Right atrium auricular region (tissue), 2 donors: ENCODE measurements at regions not wholly inside any gene's neighbourhood (a gene's known extent, or its start where the extent isn't known, plus 50 kb on each side); places are given as distances from the start of the nearest gene placed in this dataset.

ENCODE experiments used
- DNase-seq: peaks from one replicate; pipeline ENCODE4 v3.0.0-alpha.2; 2019; ENCODE audit warnings: low spot score
- H3K27ac ChIP-seq, 2 donors: fragments of 200-600 bp; sonication (generic); 1 replicate in 1 of 2; 2 replicates in 1 of 2; pipeline ENCODE4 v1.5.1; 2016 to 2019
- H3K27me3 ChIP-seq, 2 donors: fragments of 200-600 bp; sonication (generic); one replicate each; pipeline versions ENCODE4 v1.5.1 to v1.6.0; 2017 to 2019
- H3K36me3 ChIP-seq: fragments of 200-600 bp; sonication (generic); one replicate; pipeline ENCODE4 v1.5.1; 2016
- H3K4me1 ChIP-seq, 2 donors: fragments of 200-600 bp; sonication (generic); one replicate each; pipeline versions ENCODE4 v1.5.1 to v1.6.0; 2017 to 2019
- H3K4me3 ChIP-seq, 2 donors: fragments of 200-600 bp; sonication (generic); 1 replicate in 1 of 2; 2 replicates in 1 of 2; pipeline ENCODE4 v1.5.1; 2017 to 2019; ENCODE audit warnings: mild to moderate bottlenecking in 1 of 2, moderate library complexity in 1 of 2
- H3K9me3 ChIP-seq, 2 donors: fragments of 200-600 bp; sonication (generic); one replicate each; pipeline ENCODE4 v1.5.1; 2019
- TF ChIP-seq, protein P1 (sequence below), 2 donors: fragments of 200-600 bp; sonication (generic); IDR thresholded peaks; one replicate each; pipeline ENCODE4 v1.5.1; 2019; ENCODE audit warnings: antibody characterized with exemption in 2 of 2

DNA sequence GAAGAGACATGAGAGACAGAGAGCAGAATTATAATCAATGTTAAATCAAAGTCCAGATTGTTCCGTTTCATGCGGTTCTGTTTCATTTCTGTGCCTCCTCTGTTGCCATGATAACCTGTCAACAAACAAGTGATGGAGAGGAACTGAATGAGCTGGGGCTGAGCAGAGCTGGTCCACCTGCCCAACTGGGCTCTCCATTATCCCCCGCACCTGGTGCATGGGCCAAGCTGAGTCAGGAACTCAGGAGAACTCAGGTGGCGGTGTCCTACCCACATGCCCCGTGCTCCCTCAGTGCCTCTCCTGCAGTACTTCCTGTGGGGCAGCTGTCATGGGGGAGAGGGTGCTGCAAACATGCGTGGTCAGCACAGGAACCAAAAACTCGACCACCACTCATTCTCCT is 178.8 kb downstream of the TTC32 start:
- Histone ChIP-seq H3K27ac (no peak overlapping the region), H3K4me3 (no peak overlapping the region), H3K27me3 (no peaks in the 10 kb centered on the region), H3K36me3 (no peaks in the 10 kb centered on the region), H3K9me3 (no peaks in the 10 kb centered on the region), H3K4me1 (no peaks in the 10 kb centered on the region)
- TF ChIP-seq, protein P1, sequence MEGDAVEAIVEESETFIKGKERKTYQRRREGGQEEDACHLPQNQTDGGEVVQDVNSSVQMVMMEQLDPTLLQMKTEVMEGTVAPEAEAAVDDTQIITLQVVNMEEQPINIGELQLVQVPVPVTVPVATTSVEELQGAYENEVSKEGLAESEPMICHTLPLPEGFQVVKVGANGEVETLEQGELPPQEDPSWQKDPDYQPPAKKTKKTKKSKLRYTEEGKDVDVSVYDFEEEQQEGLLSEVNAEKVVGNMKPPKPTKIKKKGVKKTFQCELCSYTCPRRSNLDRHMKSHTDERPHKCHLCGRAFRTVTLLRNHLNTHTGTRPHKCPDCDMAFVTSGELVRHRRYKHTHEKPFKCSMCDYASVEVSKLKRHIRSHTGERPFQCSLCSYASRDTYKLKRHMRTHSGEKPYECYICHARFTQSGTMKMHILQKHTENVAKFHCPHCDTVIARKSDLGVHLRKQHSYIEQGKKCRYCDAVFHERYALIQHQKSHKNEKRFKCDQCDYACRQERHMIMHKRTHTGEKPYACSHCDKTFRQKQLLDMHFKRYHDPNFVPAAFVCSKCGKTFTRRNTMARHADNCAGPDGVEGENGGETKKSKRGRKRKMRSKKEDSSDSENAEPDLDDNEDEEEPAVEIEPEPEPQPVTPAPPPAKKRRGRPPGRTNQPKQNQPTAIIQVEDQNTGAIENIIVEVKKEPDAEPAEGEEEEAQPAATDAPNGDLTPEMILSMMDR (IDR thresholded peaks at IDR 0.05) = no peak
- DNase-seq = no peak

DNA sequence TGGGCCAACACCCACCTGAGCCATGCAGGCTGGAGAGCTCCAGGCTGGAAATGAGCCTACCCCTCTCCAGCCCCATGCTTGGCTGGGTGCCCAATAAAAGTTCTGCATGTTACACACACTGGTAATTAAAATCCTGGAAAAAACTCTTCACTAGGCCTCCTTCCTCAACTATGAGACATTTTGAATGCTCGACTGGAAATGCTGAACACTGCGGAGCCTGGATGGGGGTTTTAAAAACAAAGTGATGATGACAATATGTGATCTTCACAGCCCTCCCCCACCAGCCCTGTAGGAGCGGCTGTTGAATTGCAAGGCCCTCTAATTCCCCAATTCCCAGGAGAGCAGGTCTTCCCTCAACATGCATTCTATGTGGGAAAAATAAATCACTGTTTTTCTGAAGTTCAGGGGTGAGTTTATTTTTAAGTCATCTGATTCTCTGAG is 179.2 kb downstream of the TTC32 start:
- TF ChIP-seq, protein P1 (IDR thresholded peaks at IDR 0.05) = no peak
- H3K36me3 ChIP-seq = no peaks in the 10 kb centered on the region
- no peak for DNase-seq
- no peaks in the 10 kb centered on the region for H3K4me1 ChIP-seq
- H3K9me3 ChIP-seq = no peaks in the 10 kb centered on the region
- H3K27ac ChIP-seq = no peak overlapping the region
- no peaks in the 10 kb centered on the region for H3K27me3 ChIP-seq
- no peak overlapping the region for H3K4me3 ChIP-seq

DNA sequence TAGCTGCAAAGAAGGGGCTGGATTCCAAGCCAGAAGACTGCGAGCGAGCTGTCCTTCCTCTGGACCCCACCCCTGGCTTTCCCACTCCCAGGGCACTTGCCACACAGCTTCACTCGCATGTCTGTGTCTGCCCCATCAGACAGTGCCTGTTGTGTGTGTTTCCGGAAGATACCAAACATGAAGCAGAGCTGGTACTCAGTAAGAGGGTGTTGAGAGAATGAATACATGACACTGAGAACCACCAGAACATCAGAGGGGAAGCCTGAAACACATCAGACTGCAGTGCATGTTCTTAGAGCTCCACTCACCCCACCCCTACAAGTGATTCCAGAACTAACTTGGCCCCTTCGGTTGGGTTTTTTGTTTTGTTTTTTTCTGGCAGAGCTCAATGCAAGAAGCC is 181.5 kb downstream of the TTC32 start:
- Histone ChIP-seq H3K9me3 (no peaks in the 10 kb centered on the region), H3K4me1 (no peaks in the 10 kb centered on the region), H3K27me3 (no peaks in the 10 kb centered on the region), H3K27ac (no peak overlapping the region), H3K36me3 (no peaks in the 10 kb centered on the region), H3K4me3 (no peak overlapping the region)
- no peak for DNase-seq
- TF ChIP-seq, protein P1 (IDR thresholded peaks at IDR 0.05) = no peak

DNA sequence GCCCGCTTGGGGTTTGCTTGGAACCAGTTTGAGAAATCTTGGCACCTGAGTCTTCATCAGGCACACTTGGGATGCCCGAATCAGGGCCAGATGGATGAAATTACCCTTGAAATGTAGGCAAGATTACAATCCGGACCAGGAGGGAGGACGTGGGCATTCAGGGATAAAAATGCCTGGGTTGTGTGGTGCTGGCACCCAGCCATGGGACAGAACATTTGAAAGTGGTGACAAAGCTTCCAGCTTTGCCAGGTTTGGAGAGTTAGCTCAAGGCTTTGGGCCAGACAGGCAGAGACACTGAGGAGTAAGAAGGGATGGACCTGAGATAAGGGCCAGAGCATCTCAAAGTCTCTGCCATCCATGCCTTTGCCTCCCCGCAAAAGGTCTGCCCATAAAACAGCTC is 182.2 kb downstream of the TTC32 start:
- no peak for DNase-seq

DNA sequence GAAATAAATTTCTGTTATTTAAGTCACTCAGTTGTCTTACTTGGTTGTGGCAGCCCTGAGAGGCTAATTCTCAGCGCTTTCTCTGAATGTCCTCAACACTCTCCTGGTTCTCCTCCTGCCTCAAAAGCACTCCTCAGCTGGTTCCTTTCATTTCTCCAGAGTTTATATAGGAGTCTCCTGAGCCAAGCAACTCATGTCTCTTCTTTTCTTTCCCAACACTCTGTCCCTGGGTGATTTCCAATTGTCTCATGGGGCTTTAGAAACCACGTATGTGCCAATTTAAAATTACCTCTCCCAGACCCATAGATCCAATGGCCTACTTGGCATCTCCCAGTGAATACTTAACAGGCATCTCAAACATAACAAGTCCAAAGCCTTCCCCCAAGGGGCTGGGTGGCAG is 184.3 kb downstream of the TTC32 start:
- Histone ChIP-seq H3K9me3 (no peaks in the 10 kb centered on the region), H3K27ac (no peak overlapping the region), H3K4me3 (no peak overlapping the region), H3K36me3 (no peaks in the 10 kb centered on the region), H3K27me3 (no peaks in the 10 kb centered on the region), H3K4me1 (no peaks in the 10 kb centered on the region)
- TF ChIP-seq, protein P1 (IDR thresholded peaks at IDR 0.05) = no peak
- DNase-seq = no peak

More for the DNA sequence above, 182.2 kb downstream of the TTC32 start:
- no peaks in the 10 kb centered on the region for H3K36me3 ChIP-seq
- TF ChIP-seq, protein P1 (IDR thresholded peaks at IDR 0.05) = no peak
- H3K9me3 ChIP-seq = no peaks in the 10 kb centered on the region
- H3K4me1 ChIP-seq = no peaks in the 10 kb centered on the region
- H3K4me3 ChIP-seq = no peak overlapping the region
- H3K27me3 ChIP-seq = no peaks in the 10 kb centered on the region
- H3K27ac ChIP-seq = no peak overlapping the region

DNA sequence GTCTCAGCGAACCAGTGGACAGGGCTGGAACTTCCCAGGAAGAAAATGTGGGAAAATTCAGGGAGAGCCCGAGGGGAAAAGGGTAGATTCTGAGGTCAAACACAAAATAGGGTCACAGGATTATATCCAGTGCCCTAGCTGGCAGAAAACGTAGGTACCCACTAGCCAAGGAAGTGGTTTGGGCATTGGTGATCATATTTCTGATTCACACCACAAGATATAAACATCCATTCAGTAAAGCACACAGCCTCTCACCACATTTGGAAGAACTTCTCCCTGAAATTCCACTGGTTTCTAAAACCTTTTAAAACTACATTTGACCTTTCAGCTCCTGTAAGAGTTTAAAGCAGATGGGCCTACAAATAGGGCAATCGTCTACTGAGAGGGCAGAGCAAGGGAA is 186.9 kb downstream of the TTC32 start:
- H3K4me3 ChIP-seq = no peak overlapping the region
- no peaks in the 10 kb centered on the region for H3K9me3 ChIP-seq
- peaks cover 0 to 14% of the 10 kb centered on the region in 2 donors for H3K4me1 ChIP-seq
- H3K27ac ChIP-seq = no peak overlapping the region
- DNase-seq = no peak
- TF ChIP-seq, protein P1 (IDR thresholded peaks at IDR 0.05) = no peak
- no peaks in the 10 kb centered on the region for H3K36me3 ChIP-seq
- no peaks in the 10 kb centered on the region for H3K27me3 ChIP-seq
